ENCODE measurements at regions not wholly inside any gene's neighbourhood (a gene's known extent, or its start where the extent isn't known, plus 50 kb on each side); places are given as distances from the start of the nearest gene placed in this dataset.

- Histone ChIP-seq H3K9me3 (ENCODE audit: control insufficient read depth in 4 of 4, insufficient read depth in 3 of 4, low read length in 3 of 4) (no peaks in the 10 kb centered on the region), H3K36me3 (ENCODE audit: control insufficient read depth in 4 of 4, insufficient read depth in 4 of 4, low read length in 4 of 4) (no peaks in the 10 kb centered on the region), H3K4me1 (ENCODE audit: control insufficient read depth in 5 of 5, insufficient read depth in 5 of 5, low read length in 5 of 5) (no peaks in the 10 kb centered on the region), H3K9ac (ENCODE audit: insufficient read depth in 1 of 2, low read length in 2 of 2) (no peak overlapping the region), H3K27ac (ENCODE audit: low read depth in 1 of 2, low read length in 1 of 2) (no peak overlapping the region), H3K4me3 (no peak overlapping the region), H3K27me3 (ENCODE audit: control insufficient read depth in 3 of 3, insufficient read depth in 3 of 3, low read length in 2 of 3) (no peaks in the 10 kb centered on the region)
- no peak for DNase-seq
- TF ChIP-seq CTCF (IDR thresholded peaks at IDR 0.05; ENCODE audit: control extremely low read depth, extremely low read depth): no peak
- no peak for ATAC-seq (ENCODE audit: insufficient read depth, low FRiP score)
- 68 to 83% methylated on average over 6 of the region's 6 CpGs for WGBS, 2 donors
These were observed 1703.1 kb upstream of the FLRT2 start for GRCh38 chr14:83826838-83827237.

- Histone ChIP-seq H3K4me1 (ENCODE audit: control insufficient read depth in 5 of 5, insufficient read depth in 5 of 5, low read length in 5 of 5) (no peaks in the 10 kb centered on the region), H3K27me3 (ENCODE audit: control insufficient read depth in 3 of 3, insufficient read depth in 3 of 3, low read length in 2 of 3) (no peaks in the 10 kb centered on the region), H3K27ac (ENCODE audit: low read depth in 1 of 2, low read length in 1 of 2) (no peak overlapping the region), H3K4me3 (no peak overlapping the region), H3K36me3 (ENCODE audit: control insufficient read depth in 4 of 4, insufficient read depth in 4 of 4, low read length in 4 of 4) (no peaks in the 10 kb centered on the region), H3K9ac (ENCODE audit: insufficient read depth in 1 of 2, low read length in 2 of 2) (no peak overlapping the region), H3K9me3 (ENCODE audit: control insufficient read depth in 4 of 4, insufficient read depth in 3 of 4, low read length in 3 of 4) (no peaks in the 10 kb centered on the region)
- no peak for DNase-seq
- no peak for TF ChIP-seq CTCF (IDR thresholded peaks at IDR 0.05; ENCODE audit: control extremely low read depth, extremely low read depth)
- no peak for ATAC-seq (ENCODE audit: insufficient read depth, low FRiP score)
- WGBS, 2 donors: 37 to 47% methylated on average over 3 of the region's 3 CpGs
These were observed 1702.6 kb upstream of the FLRT2 start for GRCh38 chr14:83827383-83827782.

GRCh38 chr14:83828406-83828805, 1701.5 kb upstream of the FLRT2 start:
- H3K27me3 ChIP-seq (ENCODE audit: control insufficient read depth in 3 of 3, insufficient read depth in 3 of 3, low read length in 2 of 3): no peaks in the 10 kb centered on the region
- DNase-seq: no peak
- WGBS, 2 donors: 45 to 58% methylated on average over 2 of the region's 2 CpGs
- TF ChIP-seq CTCF (IDR thresholded peaks at IDR 0.05; ENCODE audit: control extremely low read depth, extremely low read depth): no peak
- H3K27ac ChIP-seq (ENCODE audit: low read depth in 1 of 2, low read length in 1 of 2): no peak overlapping the region
- no peak for ATAC-seq (ENCODE audit: insufficient read depth, low FRiP score)
- H3K4me3 ChIP-seq: no peak overlapping the region
- no peaks in the 10 kb centered on the region for H3K36me3 ChIP-seq (ENCODE audit: control insufficient read depth in 4 of 4, insufficient read depth in 4 of 4, low read length in 4 of 4)
- no peaks in the 10 kb centered on the region for H3K9me3 ChIP-seq (ENCODE audit: control insufficient read depth in 4 of 4, insufficient read depth in 3 of 4, low read length in 3 of 4)
- H3K9ac ChIP-seq (ENCODE audit: insufficient read depth in 1 of 2, low read length in 2 of 2): no peak overlapping the region
- no peaks in the 10 kb centered on the region for H3K4me1 ChIP-seq (ENCODE audit: control insufficient read depth in 5 of 5, insufficient read depth in 5 of 5, low read length in 5 of 5)

GRCh38 chr14:83830316-83830715, 1699.6 kb upstream of the FLRT2 start:
- no peaks in the 10 kb centered on the region for H3K36me3 ChIP-seq (ENCODE audit: control insufficient read depth in 4 of 4, insufficient read depth in 4 of 4, low read length in 4 of 4)
- H3K4me1 ChIP-seq (ENCODE audit: control insufficient read depth in 5 of 5, insufficient read depth in 5 of 5, low read length in 5 of 5): no peaks in the 10 kb centered on the region
- no peak overlapping the region for H3K9ac ChIP-seq (ENCODE audit: insufficient read depth in 1 of 2, low read length in 2 of 2)
- no peaks in the 10 kb centered on the region for H3K9me3 ChIP-seq (ENCODE audit: control insufficient read depth in 4 of 4, insufficient read depth in 3 of 4, low read length in 3 of 4)
- H3K27ac ChIP-seq (ENCODE audit: low read depth in 1 of 2, low read length in 1 of 2): no peak overlapping the region
- TF ChIP-seq CTCF (IDR thresholded peaks at IDR 0.05; ENCODE audit: control extremely low read depth, extremely low read depth): no peak
- DNase-seq (no peak), ATAC-seq (ENCODE audit: insufficient read depth, low FRiP score) (no peak)
- no peaks in the 10 kb centered on the region for H3K27me3 ChIP-seq (ENCODE audit: control insufficient read depth in 3 of 3, insufficient read depth in 3 of 3, low read length in 2 of 3)
- no peak overlapping the region for H3K4me3 ChIP-seq
- 83 to 86% methylated on average over 2 of the region's 2 CpGs for WGBS, 2 donors
